ENCODE measurements at regions not wholly inside any gene's neighbourhood (a gene's known extent, or its start where the extent isn't known, plus 50 kb on each side); places are given as distances from the start of the nearest gene placed in this dataset.

- no peak for DNase-seq (ENCODE audit: low read depth)
- no peak for TF ChIP-seq CTCF (IDR thresholded peaks at IDR 0.05; ENCODE audit: insufficient read depth, low read depth, low read length)
- no peak overlapping the region for H3K4me3 ChIP-seq (ENCODE audit: low read depth, low read length)
Measured at GRCh38 chr11:98600786-98601773, 419.7 kb upstream of the CNTN5 start.

DNA sequence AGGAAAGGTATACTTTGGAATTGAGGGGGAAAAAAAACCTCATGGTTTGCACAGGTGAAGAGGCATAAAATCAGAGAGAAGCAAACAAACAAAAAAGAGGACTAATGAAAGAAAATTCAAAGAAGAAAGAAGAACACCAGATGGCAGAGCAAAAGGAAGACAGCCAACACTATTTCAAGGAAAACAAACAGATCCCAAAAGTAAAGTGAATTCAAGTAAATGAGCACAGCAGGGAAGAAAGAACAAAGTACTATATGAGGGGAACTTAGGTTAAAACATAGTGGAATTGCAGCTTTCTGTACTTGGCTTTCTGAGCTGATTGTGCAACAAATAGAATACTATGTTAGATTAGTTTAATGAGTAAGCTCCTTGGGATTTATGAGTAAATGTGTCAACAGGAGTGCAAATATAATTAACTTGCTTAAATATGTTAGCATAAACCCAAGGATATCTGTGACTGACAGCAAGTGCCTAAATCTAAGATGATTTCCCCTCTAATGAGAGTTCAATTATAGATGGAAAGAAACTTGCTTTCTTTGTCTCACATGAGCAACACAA lies 404.6 kb upstream of the CNTN5 start:
- no peak overlapping the region for H3K4me3 ChIP-seq (ENCODE audit: low read depth, low read length)
- no peak for TF ChIP-seq CTCF (IDR thresholded peaks at IDR 0.05; ENCODE audit: insufficient read depth, low read depth, low read length)
- no peak for DNase-seq (ENCODE audit: low read depth)

GRCh38 chr11:98621767-98622166 lies 399.0 kb upstream of the CNTN5 start:
- no peak for TF ChIP-seq CTCF (IDR thresholded peaks at IDR 0.05; ENCODE audit: insufficient read depth, low read depth, low read length)
- H3K4me3 ChIP-seq (ENCODE audit: low read depth, low read length), result no peak overlapping the region
- no peak for DNase-seq (ENCODE audit: low read depth)

DNA sequence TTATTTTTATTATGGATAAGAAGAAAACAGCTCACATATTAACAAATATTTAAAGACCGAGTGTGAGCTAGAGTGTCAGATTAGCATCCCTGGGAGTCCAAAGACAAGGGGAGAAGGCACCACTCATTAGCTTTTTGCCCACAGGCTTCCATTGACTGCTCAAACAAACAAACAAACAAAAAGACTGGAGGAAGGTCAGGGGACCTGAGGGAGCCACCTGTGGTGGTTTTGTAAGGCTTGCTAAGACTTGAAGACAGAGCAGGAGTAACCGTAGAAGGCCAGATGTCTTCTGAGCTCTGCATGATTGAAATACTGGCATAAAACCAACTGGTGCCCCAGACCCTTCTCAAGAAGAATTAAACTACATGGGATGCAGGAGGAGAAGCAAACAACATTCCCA lies 395.2 kb upstream of the CNTN5 start:
- TF ChIP-seq CTCF (IDR thresholded peaks at IDR 0.05; ENCODE audit: insufficient read depth, low read depth, low read length), result no peak
- no peak for DNase-seq (ENCODE audit: low read depth)
- H3K4me3 ChIP-seq (ENCODE audit: low read depth, low read length), result no peak overlapping the region

DNA sequence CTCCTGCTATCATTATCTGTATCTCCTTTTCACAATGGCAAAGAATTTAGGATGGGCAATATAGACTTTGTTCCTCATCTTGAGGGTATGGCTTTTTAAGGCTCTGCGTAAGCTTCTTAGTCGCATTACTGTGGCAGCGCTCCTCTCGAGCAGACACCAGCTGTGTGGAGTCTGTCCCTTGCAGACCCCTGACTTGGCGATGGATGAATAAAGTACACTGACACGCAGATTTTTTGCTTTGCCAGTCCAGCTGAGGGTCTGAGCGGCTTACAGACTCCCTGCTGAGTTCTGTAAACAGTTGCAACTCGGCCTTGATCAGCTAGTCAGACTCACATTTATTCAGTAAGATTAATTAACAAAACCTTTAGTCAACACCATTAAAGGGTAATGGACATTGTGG lies 390.0 kb upstream of the CNTN5 start:
- TF ChIP-seq CTCF (IDR thresholded peaks at IDR 0.05; ENCODE audit: insufficient read depth, low read depth, low read length), result no peak
- no peak for DNase-seq (ENCODE audit: low read depth)
- no peak overlapping the region for H3K4me3 ChIP-seq (ENCODE audit: low read depth, low read length)

GRCh38 chr11:98657711-98658110 lies 363.0 kb upstream of the CNTN5 start:
- TF ChIP-seq CTCF (IDR thresholded peaks at IDR 0.05; ENCODE audit: insufficient read depth, low read depth, low read length), result no peak
- no peak for DNase-seq (ENCODE audit: low read depth)
- H3K4me3 ChIP-seq (ENCODE audit: low read depth, low read length), result no peak overlapping the region

All from fibroblast of villous mesenchyme (primary cell).